ENCODE measurements at regions not wholly inside any gene's neighbourhood (a gene's known extent, or its start where the extent isn't known, plus 50 kb on each side); places are given as distances from the start of the nearest gene placed in this dataset.

DNA sequence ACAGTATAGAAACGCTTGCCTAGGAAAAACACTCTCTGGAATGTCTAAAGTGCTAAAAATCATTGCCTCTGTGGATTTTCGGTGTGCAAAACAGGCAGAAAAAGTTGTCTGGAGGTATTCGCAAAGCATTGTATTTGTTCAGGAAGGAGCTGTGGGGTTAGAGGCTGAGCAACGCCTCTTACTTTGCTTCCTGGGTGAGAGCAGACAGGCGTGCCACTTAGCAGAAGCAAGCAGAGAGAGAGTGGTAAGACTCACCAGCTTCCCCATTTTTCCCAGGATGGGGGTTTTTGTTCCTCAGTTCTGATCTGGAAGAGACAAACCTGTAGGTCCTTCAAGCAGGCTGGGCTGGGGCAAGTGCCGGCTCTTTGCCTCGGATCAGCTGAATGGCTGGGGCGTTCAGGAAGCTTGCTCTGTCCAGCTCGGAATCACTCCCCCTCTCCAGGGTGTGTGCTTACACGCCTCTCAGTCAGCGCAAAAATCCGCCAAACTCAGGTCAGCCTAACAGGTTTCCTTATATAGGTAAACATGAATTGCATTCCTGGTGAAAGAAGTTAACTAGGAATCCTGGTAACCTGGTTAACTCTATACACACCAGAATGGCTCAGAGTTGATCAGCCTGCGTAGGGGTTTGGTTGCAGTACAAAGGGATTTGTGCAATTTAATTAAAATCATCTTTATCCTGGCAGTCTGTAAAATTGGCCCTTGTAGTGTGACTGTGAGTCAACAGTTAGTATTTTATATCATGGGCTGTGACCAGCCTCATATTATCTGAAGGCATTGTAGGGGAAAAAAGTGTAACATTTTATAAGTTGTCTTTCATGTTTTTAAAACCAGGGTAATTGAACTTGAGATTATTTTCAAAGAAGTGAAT lies 213.1 kb upstream of the MID1 start:
- Histone ChIP-seq H3K4me1 (ENCODE audit: control insufficient read depth in 3 of 3, insufficient read depth in 2 of 3, low read depth in 1 of 3, low read length in 2 of 3) (no peaks in the 10 kb centered on the region), H3K27ac (ENCODE audit: low read depth in 1 of 3, low read length in 2 of 3) (peak overlapping the region in 2 of 3 donors; percentile 27 to 69), H3K27me3 (ENCODE audit: control insufficient read depth in 3 of 3, insufficient read depth in 3 of 3, low read length in 3 of 3) (no peaks in the 10 kb centered on the region), H3K36me3 (ENCODE audit: control insufficient read depth in 3 of 3, insufficient read depth in 2 of 3, low read depth in 1 of 3, low read length in 3 of 3) (no peaks in the 10 kb centered on the region), H3K9me3 (ENCODE audit: control insufficient read depth in 2 of 2, insufficient read depth in 1 of 2, low read depth in 1 of 2, low read length in 1 of 2) (no peaks in the 10 kb centered on the region), H3K4me3 (ENCODE audit: low read depth in 1 of 3, low read length in 3 of 3) (peak overlapping the region in 2 of 3 donors; percentile 31 to 48)
- DNase-seq (peak; percentile 58 to 64), FAIRE-seq (no peak)
- WGBS, 3 donors, result 13 to 49% (median 27%) methylated on average over 12 to 13 of the region's 13 CpGs

DNA sequence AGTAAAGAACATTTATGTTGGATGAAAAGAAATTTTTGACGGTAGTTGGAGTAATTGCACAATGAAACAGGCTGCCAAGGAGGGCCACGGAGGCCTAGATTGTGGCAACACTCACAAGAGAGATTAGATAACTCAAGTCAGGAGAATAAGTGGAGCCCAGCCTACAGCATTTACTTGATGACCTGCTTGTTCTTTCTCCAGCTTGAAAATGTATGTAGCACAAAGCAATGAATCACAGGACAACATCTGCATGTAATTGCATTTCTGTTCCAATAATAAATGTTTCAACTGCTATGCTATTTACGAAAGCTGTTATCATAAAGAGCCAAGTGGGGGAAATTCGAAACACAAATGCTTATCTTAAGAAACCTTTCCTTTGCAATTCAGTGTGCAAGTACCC lies 221.2 kb upstream of the MID1 start:
- H3K36me3 ChIP-seq (ENCODE audit: control insufficient read depth in 3 of 3, insufficient read depth in 2 of 3, low read depth in 1 of 3, low read length in 3 of 3), result no peaks in the 10 kb centered on the region
- no peak overlapping the region for H3K4me3 ChIP-seq (ENCODE audit: low read depth in 1 of 3, low read length in 3 of 3)
- no peaks in the 10 kb centered on the region for H3K9me3 ChIP-seq (ENCODE audit: control insufficient read depth in 2 of 2, insufficient read depth in 1 of 2, low read depth in 1 of 2, low read length in 1 of 2)
- H3K4me1 ChIP-seq (ENCODE audit: control insufficient read depth in 3 of 3, insufficient read depth in 2 of 3, low read depth in 1 of 3, low read length in 2 of 3), result no peaks in the 10 kb centered on the region
- H3K27me3 ChIP-seq (ENCODE audit: control insufficient read depth in 3 of 3, insufficient read depth in 3 of 3, low read length in 3 of 3), result no peaks in the 10 kb centered on the region
- DNase-seq, result peak in 1 of 2 donors; percentile 1
- no peak for FAIRE-seq
- H3K27ac ChIP-seq (ENCODE audit: low read depth in 1 of 3, low read length in 2 of 3), result no peak overlapping the region
- WGBS, 3 donors, result 45 to 59% (median 52%) methylated on average over 4 of the region's 4 CpGs

DNA sequence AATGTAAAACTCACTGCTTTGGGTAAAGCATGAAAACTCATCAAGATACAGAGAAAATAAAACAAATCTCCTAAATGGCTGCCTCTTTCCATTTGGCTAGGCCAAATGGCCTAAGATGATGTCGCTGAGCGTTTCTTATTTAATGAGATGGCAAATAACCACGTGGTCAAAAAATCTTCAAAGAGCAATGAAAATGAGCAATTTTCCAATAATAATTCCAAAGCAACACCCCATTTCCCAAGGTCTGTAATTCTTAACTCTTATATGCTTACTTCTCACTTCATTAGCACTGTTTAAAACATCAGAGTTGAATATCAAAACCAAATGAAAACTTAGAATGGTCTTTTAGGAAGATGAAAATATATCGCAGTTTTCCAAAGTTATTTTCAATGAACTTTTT lies 222.3 kb upstream of the MID1 start:
- no peaks in the 10 kb centered on the region for H3K9me3 ChIP-seq (ENCODE audit: control insufficient read depth in 2 of 2, insufficient read depth in 1 of 2, low read depth in 1 of 2, low read length in 1 of 2)
- no peak overlapping the region for H3K27ac ChIP-seq (ENCODE audit: low read depth in 1 of 3, low read length in 2 of 3)
- no peaks in the 10 kb centered on the region for H3K36me3 ChIP-seq (ENCODE audit: control insufficient read depth in 3 of 3, insufficient read depth in 2 of 3, low read depth in 1 of 3, low read length in 3 of 3)
- H3K4me1 ChIP-seq (ENCODE audit: control insufficient read depth in 3 of 3, insufficient read depth in 2 of 3, low read depth in 1 of 3, low read length in 2 of 3), result no peaks in the 10 kb centered on the region
- H3K27me3 ChIP-seq (ENCODE audit: control insufficient read depth in 3 of 3, insufficient read depth in 3 of 3, low read length in 3 of 3), result no peaks in the 10 kb centered on the region
- FAIRE-seq, result no peak
- H3K4me3 ChIP-seq (ENCODE audit: low read depth in 1 of 3, low read length in 3 of 3), result no peak overlapping the region
- no peak for DNase-seq
- WGBS, 3 donors, result 73 to 90% (median 87%) methylated on average over 4 of the region's 4 CpGs

DNA sequence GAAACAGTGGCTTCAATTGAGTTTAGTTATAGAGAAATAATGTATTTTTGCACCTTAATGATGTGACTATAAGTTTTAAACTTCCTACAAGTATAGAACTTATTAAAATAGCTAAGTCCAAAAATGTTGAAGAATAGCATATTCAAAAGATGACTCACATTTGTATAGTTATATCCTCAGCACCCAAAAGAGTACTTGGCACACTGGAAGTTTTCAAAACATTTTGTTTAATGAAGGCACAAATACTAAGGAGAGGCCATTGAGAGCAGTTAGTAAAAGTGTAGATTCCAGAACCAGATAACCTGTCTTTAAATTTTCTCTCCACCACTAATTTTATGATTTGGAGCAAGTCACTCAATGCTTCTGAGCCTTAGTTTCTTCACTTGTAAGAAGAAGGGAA lies 226.9 kb upstream of the MID1 start:
- H3K9me3 ChIP-seq (ENCODE audit: control insufficient read depth in 2 of 2, insufficient read depth in 1 of 2, low read depth in 1 of 2, low read length in 1 of 2), result no peaks in the 10 kb centered on the region
- FAIRE-seq (no peak), DNase-seq (no peak)
- H3K36me3 ChIP-seq (ENCODE audit: control insufficient read depth in 3 of 3, insufficient read depth in 2 of 3, low read depth in 1 of 3, low read length in 3 of 3), result no peaks in the 10 kb centered on the region
- no peak overlapping the region for H3K27ac ChIP-seq (ENCODE audit: low read depth in 1 of 3, low read length in 2 of 3)
- H3K4me1 ChIP-seq (ENCODE audit: control insufficient read depth in 3 of 3, insufficient read depth in 2 of 3, low read depth in 1 of 3, low read length in 2 of 3), result no peaks in the 10 kb centered on the region
- H3K27me3 ChIP-seq (ENCODE audit: control insufficient read depth in 3 of 3, insufficient read depth in 3 of 3, low read length in 3 of 3), result no peaks in the 10 kb centered on the region
- no peak overlapping the region for H3K4me3 ChIP-seq (ENCODE audit: low read depth in 1 of 3, low read length in 3 of 3)

DNA sequence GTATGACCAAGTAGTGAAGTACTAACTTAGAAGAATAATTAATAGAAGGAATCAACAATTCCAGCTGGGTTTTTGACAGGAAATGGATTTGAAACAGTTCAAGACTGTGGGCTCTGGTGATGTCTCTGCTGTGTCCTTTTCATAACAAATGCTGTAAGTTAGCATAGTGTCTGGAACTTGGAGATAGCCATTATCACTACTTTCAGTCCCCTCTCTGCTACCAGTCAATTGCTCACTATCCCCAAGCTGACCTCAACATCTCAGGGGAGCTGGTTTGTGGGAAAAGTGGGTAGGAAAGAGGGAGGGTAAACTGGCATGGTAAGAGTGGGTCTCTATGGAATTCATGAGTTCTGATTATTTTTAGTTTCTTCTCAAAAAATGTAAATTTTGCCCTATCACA lies 231.4 kb upstream of the MID1 start:
- no peak overlapping the region for H3K27ac ChIP-seq (ENCODE audit: low read depth in 1 of 3, low read length in 2 of 3)
- H3K9me3 ChIP-seq (ENCODE audit: control insufficient read depth in 2 of 2, insufficient read depth in 1 of 2, low read depth in 1 of 2, low read length in 1 of 2), result no peaks in the 10 kb centered on the region
- DNase-seq (no peak), FAIRE-seq (no peak)
- H3K36me3 ChIP-seq (ENCODE audit: control insufficient read depth in 3 of 3, insufficient read depth in 2 of 3, low read depth in 1 of 3, low read length in 3 of 3), result no peaks in the 10 kb centered on the region
- no peaks in the 10 kb centered on the region for H3K4me1 ChIP-seq (ENCODE audit: control insufficient read depth in 3 of 3, insufficient read depth in 2 of 3, low read depth in 1 of 3, low read length in 2 of 3)
- no peaks in the 10 kb centered on the region for H3K27me3 ChIP-seq (ENCODE audit: control insufficient read depth in 3 of 3, insufficient read depth in 3 of 3, low read length in 3 of 3)
- no peak overlapping the region for H3K4me3 ChIP-seq (ENCODE audit: low read depth in 1 of 3, low read length in 3 of 3)

DNA sequence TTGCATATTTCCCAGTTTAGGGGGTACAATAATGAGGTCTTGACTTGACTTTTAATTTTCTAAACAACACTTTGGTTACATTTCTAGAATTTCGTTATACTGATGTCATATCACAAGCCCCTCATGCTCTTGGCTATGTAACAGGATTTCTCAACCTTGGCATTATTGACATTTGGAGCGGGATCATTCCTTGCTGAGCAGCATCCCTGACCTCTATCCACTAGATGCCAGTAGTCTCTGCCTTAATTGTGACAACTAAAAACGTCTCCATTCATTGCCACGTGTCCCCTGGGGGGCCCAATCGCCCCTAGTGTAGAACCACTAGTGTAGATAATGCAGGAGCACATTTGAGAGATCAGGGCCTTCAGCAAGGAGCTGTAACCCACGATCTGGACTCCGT lies 234.2 kb upstream of the MID1 start:
- no peaks in the 10 kb centered on the region for H3K27me3 ChIP-seq (ENCODE audit: control insufficient read depth in 3 of 3, insufficient read depth in 3 of 3, low read length in 3 of 3)
- no peak for FAIRE-seq
- H3K4me1 ChIP-seq (ENCODE audit: control insufficient read depth in 3 of 3, insufficient read depth in 2 of 3, low read depth in 1 of 3, low read length in 2 of 3), result no peaks in the 10 kb centered on the region
- no peak for DNase-seq
- no peak overlapping the region for H3K27ac ChIP-seq (ENCODE audit: low read depth in 1 of 3, low read length in 2 of 3)
- H3K4me3 ChIP-seq (ENCODE audit: low read depth in 1 of 3, low read length in 3 of 3), result no peak overlapping the region
- H3K36me3 ChIP-seq (ENCODE audit: control insufficient read depth in 3 of 3, insufficient read depth in 2 of 3, low read depth in 1 of 3, low read length in 3 of 3), result no peaks in the 10 kb centered on the region
- WGBS, 3 donors, result 42 to 59% (median 55%) methylated on average over 7 of the region's 7 CpGs
- no peaks in the 10 kb centered on the region for H3K9me3 ChIP-seq (ENCODE audit: control insufficient read depth in 2 of 2, insufficient read depth in 1 of 2, low read depth in 1 of 2, low read length in 1 of 2)

DNA sequence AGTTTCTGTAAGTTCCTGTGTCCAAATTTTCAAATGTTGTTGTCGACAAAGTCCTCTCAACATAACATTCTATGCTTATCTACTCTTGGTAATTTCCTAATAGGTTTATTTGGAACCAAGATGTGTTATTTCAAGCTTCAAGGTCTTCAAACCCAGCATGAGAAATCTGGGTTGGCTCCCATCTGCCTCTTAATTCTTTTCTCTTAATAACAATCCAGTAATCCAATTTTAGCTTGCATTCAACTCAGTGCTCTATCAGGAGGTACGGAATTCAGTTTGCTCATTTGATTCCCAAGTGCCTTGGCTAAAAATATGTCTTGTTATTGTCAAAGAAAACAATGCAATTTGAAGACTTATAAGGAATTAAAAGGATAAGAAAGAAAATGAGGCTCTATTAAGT lies 235.5 kb upstream of the MID1 start:
- FAIRE-seq, result no peak
- H3K4me3 ChIP-seq (ENCODE audit: low read depth in 1 of 3, low read length in 3 of 3), result no peak overlapping the region
- DNase-seq, result no peak
- H3K9me3 ChIP-seq (ENCODE audit: control insufficient read depth in 2 of 2, insufficient read depth in 1 of 2, low read depth in 1 of 2, low read length in 1 of 2), result no peaks in the 10 kb centered on the region
- H3K36me3 ChIP-seq (ENCODE audit: control insufficient read depth in 3 of 3, insufficient read depth in 2 of 3, low read depth in 1 of 3, low read length in 3 of 3), result no peaks in the 10 kb centered on the region
- 57 to 90% (median 67%) methylated on average over 2 of the region's 2 CpGs for WGBS, 3 donors
- no peak overlapping the region for H3K27ac ChIP-seq (ENCODE audit: low read depth in 1 of 3, low read length in 2 of 3)
- no peaks in the 10 kb centered on the region for H3K4me1 ChIP-seq (ENCODE audit: control insufficient read depth in 3 of 3, insufficient read depth in 2 of 3, low read depth in 1 of 3, low read length in 2 of 3)
- no peaks in the 10 kb centered on the region for H3K27me3 ChIP-seq (ENCODE audit: control insufficient read depth in 3 of 3, insufficient read depth in 3 of 3, low read length in 3 of 3)

DNA sequence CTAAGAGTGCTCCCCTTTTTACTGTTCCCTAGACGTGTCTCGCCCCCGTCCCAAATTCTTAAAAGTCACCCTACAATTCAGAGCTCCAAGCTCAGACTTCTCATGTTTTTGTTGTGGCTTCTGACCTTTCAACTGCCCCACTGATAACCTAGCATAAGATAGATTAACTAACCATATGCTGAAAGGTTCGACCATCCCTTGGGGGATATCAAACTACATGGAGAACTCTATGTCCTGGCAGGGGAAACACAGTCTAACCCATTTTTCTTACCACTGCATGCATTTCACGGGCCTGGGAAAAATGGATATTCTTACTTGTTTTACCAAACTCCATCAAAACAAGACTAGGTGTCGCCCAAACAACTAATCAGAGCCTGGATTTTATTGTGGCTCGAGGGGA lies 236.4 kb upstream of the MID1 start:
- Histone ChIP-seq H3K27ac (ENCODE audit: low read depth in 1 of 3, low read length in 2 of 3) (no peak overlapping the region), H3K36me3 (ENCODE audit: control insufficient read depth in 3 of 3, insufficient read depth in 2 of 3, low read depth in 1 of 3, low read length in 3 of 3) (no peaks in the 10 kb centered on the region), H3K9me3 (ENCODE audit: control insufficient read depth in 2 of 2, insufficient read depth in 1 of 2, low read depth in 1 of 2, low read length in 1 of 2) (no peaks in the 10 kb centered on the region), H3K27me3 (ENCODE audit: control insufficient read depth in 3 of 3, insufficient read depth in 3 of 3, low read length in 3 of 3) (no peaks in the 10 kb centered on the region), H3K4me1 (ENCODE audit: control insufficient read depth in 3 of 3, insufficient read depth in 2 of 3, low read depth in 1 of 3, low read length in 2 of 3) (no peaks in the 10 kb centered on the region), H3K4me3 (ENCODE audit: low read depth in 1 of 3, low read length in 3 of 3) (no peak overlapping the region)
- DNase-seq (no peak), FAIRE-seq (no peak)
- 67 to 89% (median 86%) methylated on average over 7 of the region's 7 CpGs for whole genome bisulfite sequencing, 3 donors

DNA sequence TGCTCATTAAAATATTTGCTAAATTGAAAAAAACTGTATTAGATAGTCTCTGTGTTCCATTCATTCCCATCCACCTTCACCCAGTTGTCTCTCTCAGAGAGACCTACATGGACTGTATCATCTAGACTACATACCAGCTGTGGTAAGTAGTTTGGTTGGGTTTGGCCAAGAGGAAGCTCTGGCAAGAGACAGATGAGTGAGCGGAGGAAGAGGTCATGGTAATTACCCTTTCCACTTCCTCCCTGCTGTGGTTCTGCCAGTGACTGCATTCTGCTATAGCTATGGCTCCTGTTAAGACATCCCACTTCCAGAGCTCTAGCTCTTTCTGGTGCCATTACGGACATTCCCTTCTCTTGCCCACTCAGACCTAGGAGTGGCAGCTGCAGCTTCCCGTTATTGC lies 239.0 kb upstream of the MID1 start:
- Histone ChIP-seq H3K36me3 (ENCODE audit: control insufficient read depth in 3 of 3, insufficient read depth in 2 of 3, low read depth in 1 of 3, low read length in 3 of 3) (no peaks in the 10 kb centered on the region), H3K4me3 (ENCODE audit: low read depth in 1 of 3, low read length in 3 of 3) (no peak overlapping the region), H3K4me1 (ENCODE audit: control insufficient read depth in 3 of 3, insufficient read depth in 2 of 3, low read depth in 1 of 3, low read length in 2 of 3) (no peaks in the 10 kb centered on the region), H3K27me3 (ENCODE audit: control insufficient read depth in 3 of 3, insufficient read depth in 3 of 3, low read length in 3 of 3) (no peaks in the 10 kb centered on the region), H3K27ac (ENCODE audit: low read depth in 1 of 3, low read length in 2 of 3) (no peak overlapping the region), H3K9me3 (ENCODE audit: control insufficient read depth in 2 of 2, insufficient read depth in 1 of 2, low read depth in 1 of 2, low read length in 1 of 2) (no peaks in the 10 kb centered on the region)
- FAIRE-seq (no peak), DNase-seq (no peak)
- 81 to 93% (median 88%) methylated on average over 3 of the region's 3 CpGs for WGBS, 3 donors

Data from small intestine (tissue), 7 donors.